GM10266 (cell line): ENCODE measurements at regions not wholly inside any gene's neighbourhood (a gene's known extent, or its start where the extent isn't known, plus 50 kb on each side); places are given as distances from the start of the nearest gene placed in this dataset.

Experiments used
- DNase-seq: peaks from one replicate; pipeline ENCODE4 v3.0.0; 2012; ENCODE audit errors: extremely low spot score
- TF ChIP-seq, protein P1 (sequence below): IDR thresholded peaks from 2 replicates; pipeline ENCODE4 v1.5.1; 2012; ENCODE audit warnings: mild to moderate bottlenecking, low read depth; ENCODE audit not compliant: control insufficient read depth, insufficient read depth; ENCODE audit errors: missing control alignments

DNA sequence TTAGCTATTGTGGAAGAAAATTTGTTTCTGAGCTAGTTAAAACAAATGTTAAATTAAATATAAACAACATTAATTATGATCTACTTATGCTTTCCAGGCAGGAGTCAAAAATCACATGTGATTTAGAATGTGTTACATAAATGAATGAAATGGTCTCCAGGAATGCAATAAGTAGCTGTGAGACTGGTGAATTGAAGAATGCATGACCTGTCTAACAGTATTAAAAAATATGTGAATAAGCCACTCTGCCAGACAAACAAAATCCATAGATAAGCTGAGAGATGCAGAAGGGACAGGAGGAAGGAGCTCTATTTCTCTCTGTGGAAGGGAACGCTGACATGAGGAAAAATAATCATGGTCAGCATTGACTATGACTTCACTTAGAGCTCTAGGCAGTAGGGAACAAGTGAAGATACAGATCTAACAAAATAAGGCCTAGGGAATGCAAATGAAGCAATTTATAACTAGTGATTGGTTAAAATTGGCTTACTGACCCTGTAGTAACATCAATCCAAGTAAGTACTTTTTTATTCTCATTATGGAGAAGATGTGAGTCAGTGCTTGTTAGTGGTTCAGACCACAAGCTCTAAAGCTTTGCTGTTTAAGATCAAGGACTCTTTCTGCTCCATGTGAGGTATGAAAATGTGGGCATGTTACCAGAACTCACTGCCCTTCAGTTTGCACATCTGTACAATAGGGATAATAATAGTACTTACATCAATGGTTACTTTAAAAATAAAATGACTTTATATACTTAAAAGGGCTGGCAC is 432.6 kb downstream of the MMUT start:
- TF ChIP-seq, protein P1, sequence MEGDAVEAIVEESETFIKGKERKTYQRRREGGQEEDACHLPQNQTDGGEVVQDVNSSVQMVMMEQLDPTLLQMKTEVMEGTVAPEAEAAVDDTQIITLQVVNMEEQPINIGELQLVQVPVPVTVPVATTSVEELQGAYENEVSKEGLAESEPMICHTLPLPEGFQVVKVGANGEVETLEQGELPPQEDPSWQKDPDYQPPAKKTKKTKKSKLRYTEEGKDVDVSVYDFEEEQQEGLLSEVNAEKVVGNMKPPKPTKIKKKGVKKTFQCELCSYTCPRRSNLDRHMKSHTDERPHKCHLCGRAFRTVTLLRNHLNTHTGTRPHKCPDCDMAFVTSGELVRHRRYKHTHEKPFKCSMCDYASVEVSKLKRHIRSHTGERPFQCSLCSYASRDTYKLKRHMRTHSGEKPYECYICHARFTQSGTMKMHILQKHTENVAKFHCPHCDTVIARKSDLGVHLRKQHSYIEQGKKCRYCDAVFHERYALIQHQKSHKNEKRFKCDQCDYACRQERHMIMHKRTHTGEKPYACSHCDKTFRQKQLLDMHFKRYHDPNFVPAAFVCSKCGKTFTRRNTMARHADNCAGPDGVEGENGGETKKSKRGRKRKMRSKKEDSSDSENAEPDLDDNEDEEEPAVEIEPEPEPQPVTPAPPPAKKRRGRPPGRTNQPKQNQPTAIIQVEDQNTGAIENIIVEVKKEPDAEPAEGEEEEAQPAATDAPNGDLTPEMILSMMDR, result no peak
- DNase-seq, result no peak

DNA sequence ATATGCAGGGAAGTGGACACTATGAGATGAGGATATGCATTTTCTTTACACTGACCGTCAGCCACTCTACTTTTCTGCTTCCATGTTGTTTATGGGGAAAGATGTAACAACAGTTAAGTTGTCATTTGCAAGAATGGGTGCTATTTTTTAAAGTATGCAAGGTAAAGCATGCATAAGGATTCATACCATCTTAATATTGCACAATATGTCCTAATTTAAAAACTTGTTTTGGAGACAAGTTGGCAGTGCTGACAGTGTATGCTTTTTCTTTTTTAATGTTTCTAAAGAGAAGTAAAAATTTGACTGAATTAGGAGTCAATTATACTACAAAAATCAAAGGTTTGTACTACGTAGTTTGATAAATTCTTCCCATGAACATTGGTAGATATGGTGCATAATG is 435.4 kb downstream of the MMUT start:
- DNase-seq, result no peak
- TF ChIP-seq, protein P1, result no peak

DNA sequence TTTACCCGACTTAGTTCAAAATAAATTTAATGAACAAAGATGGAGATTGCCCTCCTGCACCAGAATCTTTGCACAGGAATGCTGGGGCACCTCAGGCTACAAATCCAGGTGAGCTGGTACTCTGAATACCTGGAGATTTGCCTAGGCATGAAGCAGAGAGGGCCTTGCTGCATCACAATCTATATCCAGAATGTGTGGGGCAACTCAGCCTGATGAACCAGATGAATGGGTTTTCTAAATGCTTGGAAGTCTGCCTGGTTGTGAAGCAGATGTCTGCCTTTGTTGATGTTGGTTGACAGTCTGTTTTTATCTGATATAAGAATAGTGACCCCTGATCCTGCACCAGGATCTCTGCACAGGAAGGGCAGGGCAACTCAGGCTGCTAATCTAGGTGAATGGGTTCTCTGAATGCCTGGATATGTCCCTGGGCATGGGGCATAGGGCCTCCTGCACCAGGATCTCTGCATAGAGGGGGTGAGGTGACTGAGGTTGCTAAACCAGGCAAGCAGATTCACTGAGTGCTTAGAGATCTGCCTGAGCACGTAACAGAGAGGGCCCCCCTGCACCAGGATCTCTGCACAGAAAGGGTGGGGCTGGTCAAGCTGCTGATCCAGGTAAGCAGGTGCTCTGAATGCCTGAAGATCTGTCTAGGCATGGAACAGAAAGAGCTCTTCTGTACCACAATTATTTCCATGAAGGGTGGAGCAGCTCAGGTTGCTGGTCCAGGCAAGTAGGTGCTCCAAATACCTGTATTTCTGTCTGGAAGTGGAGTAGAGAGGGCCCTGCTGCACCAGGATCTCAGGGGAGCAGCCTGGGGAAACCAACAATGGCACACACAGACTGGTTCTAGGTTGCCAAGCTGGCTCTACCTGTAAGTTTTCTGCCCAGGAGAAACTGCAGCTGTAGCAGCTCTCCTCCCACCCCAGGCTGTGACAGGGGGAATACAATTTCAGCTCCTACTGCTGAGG is 437.5 kb downstream of the MMUT start:
- no peak for DNase-seq
- TF ChIP-seq, protein P1, result no peak

DNA sequence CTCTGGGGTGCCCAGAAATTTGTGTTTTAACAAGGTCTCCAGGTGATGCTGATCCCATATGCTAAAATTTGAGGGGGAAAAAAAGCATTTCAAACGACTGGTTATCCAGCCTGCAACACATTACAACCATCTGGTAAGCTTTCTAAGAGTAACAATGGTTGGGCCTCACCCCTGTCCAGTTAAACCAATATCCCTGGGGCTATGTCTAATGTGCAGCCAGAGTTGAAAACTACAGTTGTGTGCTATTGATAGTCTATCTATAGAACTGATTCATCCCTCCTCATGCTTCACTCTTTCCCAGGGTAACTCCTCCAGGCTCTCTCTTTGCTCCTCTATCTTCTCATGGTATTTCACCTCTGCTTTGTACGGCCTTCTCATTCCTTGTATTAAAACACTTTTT is 458.3 kb downstream of the MMUT start:
- no peak for DNase-seq

DNA sequence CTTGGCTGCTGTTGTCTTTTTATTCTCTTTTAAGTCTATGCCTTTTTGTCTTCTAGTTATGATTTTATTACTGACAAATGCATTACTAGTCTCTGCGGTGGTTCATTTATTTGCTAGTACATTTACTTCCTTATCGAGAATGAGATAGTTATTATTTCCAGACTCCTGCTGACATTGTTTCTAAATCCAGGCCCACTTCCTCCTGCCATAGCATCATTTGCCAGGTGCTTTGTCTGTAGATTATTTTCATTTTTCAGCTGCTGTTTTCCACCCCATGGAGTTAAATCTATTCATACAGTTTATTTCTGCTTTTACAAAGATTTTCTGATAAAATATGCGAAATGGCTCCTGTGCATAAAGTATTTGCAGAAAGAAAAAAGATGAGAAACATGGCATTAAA is 459.7 kb downstream of the MMUT start:
- TF ChIP-seq, protein P1, result no peak
- DNase-seq, result no peak

More for the DNA sequence above, 458.3 kb downstream of the MMUT start:
- TF ChIP-seq, protein P1, result no peak

DNA sequence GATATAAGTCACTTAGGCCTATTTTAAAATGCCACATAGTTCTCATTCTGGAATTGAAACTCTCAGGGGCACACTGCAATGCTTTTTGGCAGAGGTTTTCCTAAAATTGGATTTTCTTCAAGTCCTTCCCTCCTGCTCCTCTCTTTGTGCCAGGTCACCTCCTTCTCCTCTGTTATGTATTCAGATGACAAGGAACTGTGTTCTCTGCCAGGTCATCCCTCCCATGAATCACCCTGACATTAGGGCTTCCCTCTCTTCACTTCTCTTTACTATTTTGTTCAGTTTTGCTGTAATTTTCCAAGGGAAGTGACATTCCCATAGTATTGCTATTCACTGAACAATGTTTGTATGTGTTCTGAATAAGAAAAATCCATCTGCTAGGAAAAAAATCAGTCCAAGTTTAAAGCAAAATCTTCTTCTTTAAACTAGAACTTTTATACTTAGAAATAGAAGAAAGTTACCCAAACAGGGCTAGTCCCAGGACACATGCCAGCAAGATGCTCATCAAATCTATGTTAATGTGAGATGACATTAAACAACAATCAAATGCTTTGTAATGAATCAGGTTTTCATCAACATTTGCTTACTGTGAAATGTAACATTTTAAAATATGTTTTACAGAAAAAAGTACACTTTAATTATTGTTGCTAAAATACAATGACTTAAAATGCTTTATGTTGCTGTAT is 461.1 kb downstream of the MMUT start:
- TF ChIP-seq, protein P1, result no peak
- DNase-seq, result no peak
